ENCODE measurements at regions not wholly inside any gene's neighbourhood (a gene's known extent, or its start where the extent isn't known, plus 50 kb on each side); places are given as distances from the start of the nearest gene placed in this dataset.

DNA sequence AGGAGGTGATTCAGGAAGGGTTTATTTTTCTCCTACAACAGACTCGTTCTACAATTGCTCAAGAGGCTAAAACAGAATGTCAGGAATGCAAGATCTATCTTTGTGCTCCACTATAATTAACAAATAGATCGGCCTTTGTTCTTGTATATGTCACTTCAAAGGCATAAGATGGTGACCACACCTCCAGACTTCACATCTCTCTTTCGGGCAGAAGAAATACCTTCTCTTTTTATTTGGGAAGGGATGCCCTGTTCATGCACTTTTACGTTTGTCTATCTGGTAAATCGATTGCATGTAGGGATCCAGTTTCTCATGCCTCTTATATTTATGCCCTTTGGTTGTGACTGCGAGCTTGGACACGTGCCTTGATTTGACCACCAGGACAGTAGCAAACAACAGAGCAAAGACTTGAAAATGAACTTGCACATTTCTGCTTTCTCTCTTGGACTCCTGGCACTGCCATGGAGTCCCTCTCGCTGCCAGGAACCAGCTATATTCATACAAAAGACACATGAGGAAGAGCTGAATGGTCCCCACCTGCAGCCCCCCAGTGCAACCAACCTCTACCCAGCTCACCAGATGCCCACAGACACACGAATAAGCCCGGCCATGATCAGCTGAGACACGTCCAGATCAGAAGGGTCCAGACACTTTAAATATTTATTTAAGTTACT, 219.8 kb upstream of the STXBP5 start (continued):
- TF ChIP-seq, protein P1, sequence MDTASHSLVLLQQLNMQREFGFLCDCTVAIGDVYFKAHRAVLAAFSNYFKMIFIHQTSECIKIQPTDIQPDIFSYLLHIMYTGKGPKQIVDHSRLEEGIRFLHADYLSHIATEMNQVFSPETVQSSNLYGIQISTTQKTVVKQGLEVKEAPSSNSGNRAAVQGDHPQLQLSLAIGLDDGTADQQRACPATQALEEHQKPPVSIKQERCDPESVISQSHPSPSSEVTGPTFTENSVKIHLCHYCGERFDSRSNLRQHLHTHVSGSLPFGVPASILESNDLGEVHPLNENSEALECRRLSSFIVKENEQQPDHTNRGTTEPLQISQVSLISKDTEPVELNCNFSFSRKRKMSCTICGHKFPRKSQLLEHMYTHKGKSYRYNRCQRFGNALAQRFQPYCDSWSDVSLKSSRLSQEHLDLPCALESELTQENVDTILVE (CRISPR knock-in tag; IDR thresholded peaks at IDR 0.05) = no peak
- TF ChIP-seq NFE2L1 (CRISPR knock-in tag; IDR thresholded peaks at IDR 0.05; ENCODE audit: borderline replicate concordance) = no peak
- TF ChIP-seq BRCA1 (CRISPR knock-in tag; IDR thresholded peaks at IDR 0.05) = no peak
- no peak for TF ChIP-seq ZZZ3 (CRISPR knock-in tag; IDR thresholded peaks at IDR 0.05; ENCODE audit: borderline replicate concordance)
- TF ChIP-seq ZNF883 (CRISPR knock-in tag; IDR thresholded peaks at IDR 0.05; ENCODE audit: not compliant biosample characterization) = no peak
- TF ChIP-seq MEIS1 (CRISPR knock-in tag; IDR thresholded peaks at IDR 0.05; ENCODE audit: borderline replicate concordance) = no peak
- TF ChIP-seq, protein P2, sequence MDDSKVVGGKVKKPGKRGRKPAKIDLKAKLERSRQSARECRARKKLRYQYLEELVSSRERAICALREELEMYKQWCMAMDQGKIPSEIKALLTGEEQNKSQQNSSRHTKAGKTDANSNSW (CRISPR knock-in tag; IDR thresholded peaks at IDR 0.05; ENCODE audit: borderline replicate concordance) = no peak
- TF ChIP-seq, protein P3, sequence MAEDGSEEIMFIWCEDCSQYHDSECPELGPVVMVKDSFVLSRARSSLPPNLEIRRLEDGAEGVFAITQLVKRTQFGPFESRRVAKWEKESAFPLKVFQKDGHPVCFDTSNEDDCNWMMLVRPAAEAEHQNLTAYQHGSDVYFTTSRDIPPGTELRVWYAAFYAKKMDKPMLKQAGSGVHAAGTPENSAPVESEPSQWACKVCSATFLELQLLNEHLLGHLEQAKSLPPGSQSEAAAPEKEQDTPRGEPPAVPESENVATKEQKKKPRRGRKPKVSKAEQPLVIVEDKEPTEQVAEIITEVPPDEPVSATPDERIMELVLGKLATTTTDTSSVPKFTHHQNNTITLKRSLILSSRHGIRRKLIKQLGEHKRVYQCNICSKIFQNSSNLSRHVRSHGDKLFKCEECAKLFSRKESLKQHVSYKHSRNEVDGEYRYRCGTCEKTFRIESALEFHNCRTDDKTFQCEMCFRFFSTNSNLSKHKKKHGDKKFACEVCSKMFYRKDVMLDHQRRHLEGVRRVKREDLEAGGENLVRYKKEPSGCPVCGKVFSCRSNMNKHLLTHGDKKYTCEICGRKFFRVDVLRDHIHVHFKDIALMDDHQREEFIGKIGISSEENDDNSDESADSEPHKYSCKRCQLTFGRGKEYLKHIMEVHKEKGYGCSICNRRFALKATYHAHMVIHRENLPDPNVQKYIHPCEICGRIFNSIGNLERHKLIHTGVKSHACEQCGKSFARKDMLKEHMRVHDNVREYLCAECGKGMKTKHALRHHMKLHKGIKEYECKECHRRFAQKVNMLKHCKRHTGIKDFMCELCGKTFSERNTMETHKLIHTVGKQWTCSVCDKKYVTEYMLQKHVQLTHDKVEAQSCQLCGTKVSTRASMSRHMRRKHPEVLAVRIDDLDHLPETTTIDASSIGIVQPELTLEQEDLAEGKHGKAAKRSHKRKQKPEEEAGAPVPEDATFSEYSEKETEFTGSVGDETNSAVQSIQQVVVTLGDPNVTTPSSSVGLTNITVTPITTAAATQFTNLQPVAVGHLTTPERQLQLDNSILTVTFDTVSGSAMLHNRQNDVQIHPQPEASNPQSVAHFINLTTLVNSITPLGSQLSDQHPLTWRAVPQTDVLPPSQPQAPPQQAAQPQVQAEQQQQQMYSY (CRISPR knock-in tag; IDR thresholded peaks at IDR 0.05) = no peak
- TF ChIP-seq MED1 (CRISPR knock-in tag; IDR thresholded peaks at IDR 0.05) = no peak; the same call in 1 of the 2 replicates
- TF ChIP-seq, protein P4, sequence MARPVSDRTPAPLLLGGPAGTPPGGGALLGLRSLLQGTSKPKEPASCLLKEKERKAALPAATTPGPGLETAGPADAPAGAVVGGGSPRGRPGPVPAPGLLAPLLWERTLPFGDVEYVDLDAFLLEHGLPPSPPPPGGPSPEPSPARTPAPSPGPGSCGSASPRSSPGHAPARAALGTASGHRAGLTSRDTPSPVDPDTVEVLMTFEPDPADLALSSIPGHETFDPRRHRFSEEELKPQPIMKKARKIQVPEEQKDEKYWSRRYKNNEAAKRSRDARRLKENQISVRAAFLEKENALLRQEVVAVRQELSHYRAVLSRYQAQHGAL (CRISPR knock-in tag; IDR thresholded peaks at IDR 0.05; ENCODE audit: not compliant biosample characterization) = no peak
- TF ChIP-seq MAFF (IDR thresholded peaks at IDR 0.05; ENCODE audit: low read depth, low read length) = no peak
- no peak for TF ChIP-seq ZFP41 (CRISPR knock-in tag; IDR thresholded peaks at IDR 0.05; ENCODE audit: borderline replicate concordance)
- no peak for TF ChIP-seq ZFP62 (CRISPR knock-in tag; IDR thresholded peaks at IDR 0.05)
- no peak for TF ChIP-seq TCF12 (IDR thresholded peaks at IDR 0.05)
- TF ChIP-seq TCF12 (CRISPR knock-in tag; IDR thresholded peaks at IDR 0.05) = 0 out of 2 replicates have a peak, but pooled peaks have one; percentile 11
- TF ChIP-seq DPF2 (CRISPR knock-in tag; IDR thresholded peaks at IDR 0.05; ENCODE audit: borderline replicate concordance, low read depth) = no peak
- TF ChIP-seq ZNF326 (CRISPR knock-in tag; IDR thresholded peaks at IDR 0.05; ENCODE audit: borderline replicate concordance) = no peak
- TF ChIP-seq ATF7 (IDR thresholded peaks at IDR 0.05) = no peak
- TF ChIP-seq ATF7 (CRISPR knock-in tag; IDR thresholded peaks at IDR 0.05) = no peak
- TF ChIP-seq, protein P5, sequence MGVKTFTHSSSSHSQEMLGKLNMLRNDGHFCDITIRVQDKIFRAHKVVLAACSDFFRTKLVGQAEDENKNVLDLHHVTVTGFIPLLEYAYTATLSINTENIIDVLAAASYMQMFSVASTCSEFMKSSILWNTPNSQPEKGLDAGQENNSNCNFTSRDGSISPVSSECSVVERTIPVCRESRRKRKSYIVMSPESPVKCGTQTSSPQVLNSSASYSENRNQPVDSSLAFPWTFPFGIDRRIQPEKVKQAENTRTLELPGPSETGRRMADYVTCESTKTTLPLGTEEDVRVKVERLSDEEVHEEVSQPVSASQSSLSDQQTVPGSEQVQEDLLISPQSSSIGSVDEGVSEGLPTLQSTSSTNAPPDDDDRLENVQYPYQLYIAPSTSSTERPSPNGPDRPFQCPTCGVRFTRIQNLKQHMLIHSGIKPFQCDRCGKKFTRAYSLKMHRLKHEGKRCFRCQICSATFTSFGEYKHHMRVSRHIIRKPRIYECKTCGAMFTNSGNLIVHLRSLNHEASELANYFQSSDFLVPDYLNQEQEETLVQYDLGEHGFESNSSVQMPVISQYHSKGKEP (CRISPR knock-in tag; IDR thresholded peaks at IDR 0.05) = no peak
- TF ChIP-seq, protein P6, sequence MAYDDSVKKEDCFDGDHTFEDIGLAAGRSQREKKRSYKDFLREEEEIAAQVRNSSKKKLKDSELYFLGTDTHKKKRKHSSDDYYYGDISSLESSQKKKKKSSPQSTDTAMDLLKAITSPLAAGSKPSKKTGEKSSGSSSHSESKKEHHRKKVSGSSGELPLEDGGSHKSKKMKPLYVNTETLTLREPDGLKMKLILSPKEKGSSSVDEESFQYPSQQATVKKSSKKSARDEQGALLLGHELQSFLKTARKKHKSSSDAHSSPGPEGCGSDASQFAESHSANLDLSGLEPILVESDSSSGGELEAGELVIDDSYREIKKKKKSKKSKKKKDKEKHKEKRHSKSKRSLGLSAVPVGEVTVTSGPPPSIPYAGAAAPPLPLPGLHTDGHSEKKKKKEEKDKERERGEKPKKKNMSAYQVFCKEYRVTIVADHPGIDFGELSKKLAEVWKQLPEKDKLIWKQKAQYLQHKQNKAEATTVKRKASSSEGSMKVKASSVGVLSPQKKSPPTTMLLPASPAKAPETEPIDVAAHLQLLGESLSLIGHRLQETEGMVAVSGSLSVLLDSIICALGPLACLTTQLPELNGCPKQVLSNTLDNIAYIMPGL (CRISPR knock-in tag; IDR thresholded peaks at IDR 0.05; ENCODE audit: borderline replicate concordance in 1 of 2, low read depth in 1 of 2) = no peak
